Prostate gland (tissue), 2 donors: ENCODE measurements at regions not wholly inside any gene's neighbourhood (a gene's known extent, or its start where the extent isn't known, plus 50 kb on each side); places are given as distances from the start of the nearest gene placed in this dataset.

ENCODE experiments used
- DNase-seq: peaks from one replicate; pipeline ENCODE4 v3.0.0-alpha.2; 2019; ENCODE audit warnings: low spot score
- H3K27ac ChIP-seq, 2 donors: fragments of 200-600 bp; sonication (generic); 2 replicates each; pipeline ENCODE4 v1.5.1; 2017 to 2019
- H3K27me3 ChIP-seq: fragments of 200-600 bp; sonication (generic); replicated peaks from 2 replicates; pipeline ENCODE4 v1.5.1; 2019; ENCODE audit not compliant: insufficient read depth
- H3K36me3 ChIP-seq, 2 donors: fragments of 200-600 bp; sonication (generic); 1 replicate in 1 of 2; 2 replicates in 1 of 2; pipeline versions ENCODE4 v1.5.1 to v1.8.1; 2017 to 2019
- H3K4me1 ChIP-seq: fragments of 200-600 bp; sonication (generic); replicated peaks from 2 replicates; pipeline ENCODE4 v1.5.1; 2019
- H3K4me3 ChIP-seq, 2 donors: fragments of 200-600 bp; sonication (generic); 2 replicates each; pipeline ENCODE4 v1.5.1; 2017 to 2019
- H3K9me3 ChIP-seq: fragments of 200-600 bp; sonication (generic); 2 replicates; pipeline ENCODE4 v1.5.1; 2017
- POLR2A ChIP-seq: fragments of 450-650 bp; IDR thresholded peaks from one replicate; pipeline ENCODE4 v1.6.1; 2016; ENCODE audit warnings: antibody characterized with exemption, mild to moderate bottlenecking
- POLR2AphosphoS5 ChIP-seq: sonication (generic); formaldehyde crosslinking; IDR thresholded peaks from one replicate; pipeline ENCODE4 v1.6.1; 2017; ENCODE audit warnings: antibody characterized with exemption
- WGBS: methylation state at CpG from one replicate; pipeline ENCODE4 v1.1.5; 2018; 5-methylcytosine and 5-hydroxymethylcytosine counted together
- intact Hi-C: fragments of 100-400 bp; cut with DNase I; formaldehyde crosslinking; loops from one replicate; pipeline ENCODE4 v1.14.2; 2022
- TF ChIP-seq, protein P1 (sequence below), 4 experiments: fragments of 200-600 bp in 2 of 4; fragments of 450-650 bp in 2 of 4; sonication (generic) in 2 of 4; IDR thresholded peaks; 1 replicate in 3 of 4; 2 replicates in 1 of 4; pipeline ENCODE4 v1.5.1; 2016 to 2019; ENCODE audit warnings: antibody characterized with exemption in 4 of 4, mild to moderate bottlenecking in 2 of 4, moderate library complexity in 2 of 4

DNA sequence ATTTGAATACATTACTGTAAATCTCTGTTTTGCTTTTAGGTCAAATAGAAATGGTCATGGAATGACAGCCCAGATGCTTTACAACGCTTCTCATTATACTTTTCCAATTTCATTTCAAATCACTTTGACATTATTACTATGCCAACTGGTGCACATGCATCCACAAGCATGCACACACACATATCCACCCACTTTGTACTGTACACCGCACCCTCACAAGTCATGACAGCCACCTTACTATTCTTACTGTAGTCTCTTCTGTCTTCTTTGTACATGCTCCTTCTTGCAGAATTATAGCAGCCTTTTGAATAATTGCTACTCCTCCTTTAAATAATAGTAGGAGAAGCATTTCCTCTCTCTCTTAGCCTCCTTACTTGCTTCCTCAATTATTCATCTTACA lies 1361.4 kb downstream of the ROBO1 start:
- Histone ChIP-seq H3K27ac (no peak overlapping the region), H3K27me3 (no peaks in the 10 kb centered on the region), H3K36me3 (no peaks in the 10 kb centered on the region), H3K9me3 (no peaks in the 10 kb centered on the region), H3K4me1 (no peaks in the 10 kb centered on the region), H3K4me3 (no peak overlapping the region)
- 92% methylated on average over 2 of the region's 2 CpGs for WGBS
- DNase-seq, result no peak
- no peak for TF ChIP-seq POLR2A
- no peak for TF ChIP-seq POLR2AphosphoS5
- TF ChIP-seq, protein P1, sequence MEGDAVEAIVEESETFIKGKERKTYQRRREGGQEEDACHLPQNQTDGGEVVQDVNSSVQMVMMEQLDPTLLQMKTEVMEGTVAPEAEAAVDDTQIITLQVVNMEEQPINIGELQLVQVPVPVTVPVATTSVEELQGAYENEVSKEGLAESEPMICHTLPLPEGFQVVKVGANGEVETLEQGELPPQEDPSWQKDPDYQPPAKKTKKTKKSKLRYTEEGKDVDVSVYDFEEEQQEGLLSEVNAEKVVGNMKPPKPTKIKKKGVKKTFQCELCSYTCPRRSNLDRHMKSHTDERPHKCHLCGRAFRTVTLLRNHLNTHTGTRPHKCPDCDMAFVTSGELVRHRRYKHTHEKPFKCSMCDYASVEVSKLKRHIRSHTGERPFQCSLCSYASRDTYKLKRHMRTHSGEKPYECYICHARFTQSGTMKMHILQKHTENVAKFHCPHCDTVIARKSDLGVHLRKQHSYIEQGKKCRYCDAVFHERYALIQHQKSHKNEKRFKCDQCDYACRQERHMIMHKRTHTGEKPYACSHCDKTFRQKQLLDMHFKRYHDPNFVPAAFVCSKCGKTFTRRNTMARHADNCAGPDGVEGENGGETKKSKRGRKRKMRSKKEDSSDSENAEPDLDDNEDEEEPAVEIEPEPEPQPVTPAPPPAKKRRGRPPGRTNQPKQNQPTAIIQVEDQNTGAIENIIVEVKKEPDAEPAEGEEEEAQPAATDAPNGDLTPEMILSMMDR (IDR thresholded peaks at IDR 0.05), result no peak
- intact Hi-C loops, result no loop called here

GRCh38 chr3:78410077-78410476 lies 1357.7 kb downstream of the ROBO1 start:
- H3K36me3 ChIP-seq, result no peaks in the 10 kb centered on the region
- H3K27ac ChIP-seq, result no peak overlapping the region
- no peak for DNase-seq
- TF ChIP-seq, protein P1 (IDR thresholded peaks at IDR 0.05), result no peak
- TF ChIP-seq POLR2A, result no peak
- no peak for TF ChIP-seq POLR2AphosphoS5
- 93% methylated on average over 2 of the region's 2 CpGs for WGBS
- H3K4me3 ChIP-seq, result no peak overlapping the region
- H3K4me1 ChIP-seq, result no peaks in the 10 kb centered on the region
- no peaks in the 10 kb centered on the region for H3K27me3 ChIP-seq
- no peaks in the 10 kb centered on the region for H3K9me3 ChIP-seq
- intact Hi-C loops, result no loop called here

GRCh38 chr3:78414261-78414660 lies 1353.5 kb downstream of the ROBO1 start:
- no peaks in the 10 kb centered on the region for H3K4me1 ChIP-seq
- H3K27ac ChIP-seq, result no peak overlapping the region
- intact Hi-C loops, result no loop called here
- H3K27me3 ChIP-seq, result no peaks in the 10 kb centered on the region
- H3K4me3 ChIP-seq, result no peak overlapping the region
- 82% methylated on average over 2 of the region's 2 CpGs for WGBS
- no peak for DNase-seq
- H3K9me3 ChIP-seq, result no peaks in the 10 kb centered on the region
- no peaks in the 10 kb centered on the region for H3K36me3 ChIP-seq
- TF ChIP-seq POLR2A (no peak), POLR2AphosphoS5 (no peak)
- TF ChIP-seq, protein P1 (IDR thresholded peaks at IDR 0.05), result no peak

DNA sequence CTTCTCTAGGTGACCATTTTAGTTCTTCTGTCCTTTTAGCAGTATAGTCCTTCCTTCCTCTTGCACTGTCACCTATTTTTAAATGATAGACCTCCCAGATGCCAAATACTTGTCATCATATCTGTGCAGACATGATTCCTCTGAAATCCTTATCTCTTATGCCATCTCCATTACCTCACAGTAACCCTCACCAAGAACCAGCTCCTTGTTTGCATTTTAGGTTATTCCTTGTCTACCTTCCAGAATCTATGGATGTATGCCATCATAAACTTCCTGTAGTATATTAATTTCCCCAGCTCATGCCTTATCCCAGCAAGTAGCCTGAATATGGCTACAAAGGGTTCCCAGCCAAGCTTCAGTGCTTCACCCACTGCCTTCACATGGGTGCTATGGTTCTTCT lies 1347.2 kb downstream of the ROBO1 start:
- H3K27me3 ChIP-seq, result no peaks in the 10 kb centered on the region
- no peak overlapping the region for H3K27ac ChIP-seq
- no peak for TF ChIP-seq POLR2A
- no peak for TF ChIP-seq POLR2AphosphoS5
- TF ChIP-seq, protein P1 (IDR thresholded peaks at IDR 0.05), result no peak
- intact Hi-C loops, result no loop called here
- no peaks in the 10 kb centered on the region for H3K9me3 ChIP-seq
- no peak for DNase-seq
- no peaks in the 10 kb centered on the region for H3K36me3 ChIP-seq
- H3K4me1 ChIP-seq, result no peaks in the 10 kb centered on the region
- no peak overlapping the region for H3K4me3 ChIP-seq

GRCh38 chr3:78421247-78421966 lies 1346.4 kb downstream of the ROBO1 start:
- Histone ChIP-seq H3K9me3 (no peaks in the 10 kb centered on the region), H3K36me3 (no peaks in the 10 kb centered on the region), H3K27me3 (no peaks in the 10 kb centered on the region), H3K4me1 (no peaks in the 10 kb centered on the region), H3K27ac (no peak overlapping the region), H3K4me3 (no peak overlapping the region)
- intact Hi-C loops, result no loop called here
- WGBS, result 87% methylated on average over 7 of the region's 7 CpGs
- DNase-seq, result no peak
- TF ChIP-seq POLR2AphosphoS5, result no peak
- TF ChIP-seq, protein P1 (IDR thresholded peaks at IDR 0.05), result no peak
- TF ChIP-seq POLR2A, result no peak
